ENCODE measurements at regions not wholly inside any gene's neighbourhood (a gene's known extent, or its start where the extent isn't known, plus 50 kb on each side); places are given as distances from the start of the nearest gene placed in this dataset.

GRCh38 chr1:239906394-239906793 lies 185.3 kb upstream of the FMN2 start:
- no peak overlapping the region for H3K4me3 ChIP-seq (ENCODE audit: low read depth, low read length)
- no peak for TF ChIP-seq CTCF (IDR thresholded peaks at IDR 0.05; ENCODE audit: borderline replicate concordance, insufficient read depth, low read depth, low read length)

DNA sequence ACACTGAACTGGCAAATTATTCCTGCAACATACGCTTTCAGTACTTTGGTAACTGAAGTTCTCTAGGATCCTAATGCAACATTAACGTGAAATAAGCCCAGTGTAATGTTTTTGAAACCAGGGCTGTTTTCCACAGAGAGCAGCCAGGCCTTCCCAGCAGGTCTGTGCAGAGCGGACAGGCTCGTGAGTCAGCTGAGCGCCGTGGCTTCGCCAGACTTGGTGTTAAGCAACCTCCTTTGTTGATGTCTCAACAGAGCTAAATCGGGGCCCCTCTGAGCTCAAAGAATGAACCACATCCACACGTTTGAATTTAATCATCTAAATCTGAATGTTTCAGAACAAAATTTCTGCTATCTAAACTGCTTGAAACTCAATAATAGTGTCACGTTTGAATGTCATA lies 181.8 kb upstream of the FMN2 start:
- H3K4me3 ChIP-seq (ENCODE audit: low read depth, low read length), result no peak overlapping the region
- TF ChIP-seq CTCF (IDR thresholded peaks at IDR 0.05; ENCODE audit: borderline replicate concordance, insufficient read depth, low read depth, low read length), result no peak

DNA sequence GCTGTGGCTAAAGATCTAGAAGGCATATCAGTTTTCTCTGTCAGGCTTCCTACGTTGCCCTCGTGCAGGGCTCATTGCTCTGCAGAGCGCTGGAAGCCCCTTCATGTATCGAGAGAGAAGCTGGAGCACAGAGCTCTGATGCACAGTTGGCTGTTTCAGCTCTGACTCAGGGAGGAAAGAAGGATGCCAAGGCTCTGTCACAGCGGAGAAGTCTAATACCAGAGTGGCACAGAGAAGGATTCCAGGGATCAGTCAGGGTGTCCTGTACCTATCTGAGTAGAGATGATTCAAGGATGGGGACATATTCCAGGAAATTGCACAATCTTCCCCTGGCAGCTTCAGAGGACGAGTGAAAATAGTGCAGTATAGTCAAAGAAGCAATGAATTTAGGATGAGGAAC lies 179.2 kb upstream of the FMN2 start:
- no peak for TF ChIP-seq CTCF (IDR thresholded peaks at IDR 0.05; ENCODE audit: borderline replicate concordance, insufficient read depth, low read depth, low read length)
- no peak overlapping the region for H3K4me3 ChIP-seq (ENCODE audit: low read depth, low read length)

DNA sequence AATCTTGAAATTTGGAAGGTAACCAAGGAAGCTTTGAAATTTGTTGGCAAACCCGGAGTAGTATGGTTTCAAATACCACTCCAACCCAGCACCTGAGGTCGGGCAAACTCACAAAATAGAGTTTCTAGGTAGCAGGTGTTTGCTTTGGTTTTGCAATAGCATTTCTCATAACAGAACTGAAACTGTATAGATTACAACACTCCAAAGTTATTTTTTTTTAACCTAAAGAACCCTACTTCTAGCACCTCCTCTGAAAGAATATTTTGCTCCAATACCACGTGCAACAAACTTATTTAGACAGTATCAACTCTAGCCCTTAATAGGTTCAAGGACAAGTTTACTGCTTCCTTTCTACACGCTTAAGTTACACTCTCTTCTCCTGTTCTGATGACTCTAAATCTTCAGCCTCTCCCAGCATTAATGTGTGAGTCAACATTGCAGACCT lies 178.5 kb upstream of the FMN2 start:
- H3K4me3 ChIP-seq (ENCODE audit: low read depth, low read length), result no peak overlapping the region
- TF ChIP-seq CTCF (IDR thresholded peaks at IDR 0.05; ENCODE audit: borderline replicate concordance, insufficient read depth, low read depth, low read length), result no peak

- no peak for TF ChIP-seq CTCF (IDR thresholded peaks at IDR 0.05; ENCODE audit: borderline replicate concordance, insufficient read depth, low read depth, low read length)
- no peak overlapping the region for H3K4me3 ChIP-seq (ENCODE audit: low read depth, low read length)
These were observed 176.9 kb upstream of the FMN2 start for GRCh38 chr1:239914751-239915231.

- H3K4me3 ChIP-seq (ENCODE audit: low read depth, low read length), result no peak overlapping the region
- no peak for TF ChIP-seq CTCF (IDR thresholded peaks at IDR 0.05; ENCODE audit: borderline replicate concordance, insufficient read depth, low read depth, low read length)
These were observed 173.0 kb upstream of the FMN2 start for GRCh38 chr1:239918634-239919033.

DNA sequence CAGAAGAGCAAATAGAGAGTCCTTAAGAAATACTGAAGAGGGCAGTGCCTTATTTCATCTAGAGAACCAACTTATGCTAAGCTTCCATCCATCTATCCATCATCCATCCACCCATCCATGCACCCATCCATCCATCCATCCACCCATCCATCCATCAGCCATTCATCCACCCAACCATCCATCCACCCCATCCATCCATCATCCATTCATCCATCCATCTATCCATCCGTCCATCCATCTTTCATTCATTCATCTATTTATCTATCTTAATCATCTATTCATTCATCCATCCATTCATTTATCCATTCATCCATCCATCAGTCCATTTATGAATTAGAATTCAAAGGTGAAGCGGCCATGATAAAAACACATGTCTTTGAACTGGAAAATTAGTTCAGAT lies 171.5 kb upstream of the FMN2 start:
- no peak for TF ChIP-seq CTCF (IDR thresholded peaks at IDR 0.05; ENCODE audit: borderline replicate concordance, insufficient read depth, low read depth, low read length)
- H3K4me3 ChIP-seq (ENCODE audit: low read depth, low read length), result no peak overlapping the region

All from GM12875 (cell line).